ENCODE measurements at regions not wholly inside any gene's neighbourhood (a gene's known extent, or its start where the extent isn't known, plus 50 kb on each side); places are given as distances from the start of the nearest gene placed in this dataset.

GRCh38 chr20:6492271-6493055, 275.0 kb upstream of the BMP2 start:
- DNase-seq (ENCODE audit: low spot score): no peak

- no peak for DNase-seq (ENCODE audit: low spot score)
Observed at GRCh38 chr20:6490849-6491248, 276.6 kb upstream of the BMP2 start.

GRCh38 chr20:6489361-6490171, 277.9 kb upstream of the BMP2 start:
- DNase-seq (ENCODE audit: low spot score): no peak

GRCh38 chr20:6485351-6485750, 282.1 kb upstream of the BMP2 start:
- DNase-seq (ENCODE audit: low spot score): no peak

GRCh38 chr20:6483727-6484126, 283.8 kb upstream of the BMP2 start:
- no peak for DNase-seq (ENCODE audit: low spot score)

- DNase-seq (ENCODE audit: low spot score): no peak
Observed at GRCh38 chr20:6482486-6482885, 285.0 kb upstream of the BMP2 start.

- no peak for DNase-seq (ENCODE audit: low spot score)
Observed at GRCh38 chr20:6480328-6481200, 286.9 kb upstream of the BMP2 start.

- DNase-seq (ENCODE audit: low spot score): no peak
Observed at GRCh38 chr20:6473197-6473596, 294.3 kb upstream of the BMP2 start.

GRCh38 chr20:6471871-6472270, 295.6 kb upstream of the BMP2 start:
- DNase-seq (ENCODE audit: low spot score): no peak

GRCh38 chr20:6471110-6471647, 296.3 kb upstream of the BMP2 start:
- DNase-seq (ENCODE audit: low spot score): no peak

GRCh38 chr20:6469695-6470094, 297.8 kb upstream of the BMP2 start:
- DNase-seq (ENCODE audit: low spot score): no peak

GRCh38 chr20:6468423-6469116, 298.9 kb upstream of the BMP2 start:
- peak; percentile 6 for DNase-seq (ENCODE audit: low spot score)

- no peak for DNase-seq (ENCODE audit: low spot score)
Observed at GRCh38 chr20:6467562-6467961, 299.9 kb upstream of the BMP2 start.

GRCh38 chr20:6466075-6466810, 301.2 kb upstream of the BMP2 start:
- DNase-seq (ENCODE audit: low spot score): no peak

GRCh38 chr20:6450841-6451240, 316.6 kb upstream of the BMP2 start:
- no peak for DNase-seq (ENCODE audit: low spot score)

GRCh38 chr20:6440443-6440799, 317.6 kb upstream of the FERMT1 start:
- no peak for DNase-seq (ENCODE audit: low spot score)

GRCh38 chr20:6439737-6440442, 317.1 kb upstream of the FERMT1 start:
- no peak for DNase-seq (ENCODE audit: low spot score)

GRCh38 chr20:6434131-6434530, 311.3 kb upstream of the FERMT1 start:
- DNase-seq (ENCODE audit: low spot score): no peak

- no peak for DNase-seq (ENCODE audit: low spot score)
Observed at GRCh38 chr20:6430381-6430780, 307.6 kb upstream of the FERMT1 start.

GRCh38 chr20:6426287-6426891, 303.6 kb upstream of the FERMT1 start:
- DNase-seq (ENCODE audit: low spot score): no peak

All from germinal center (tissue), 1 donor.